ENCODE measurements at regions not wholly inside any gene's neighbourhood (a gene's known extent, or its start where the extent isn't known, plus 50 kb on each side); places are given as distances from the start of the nearest gene placed in this dataset.

GRCh38 chrX:39611468-39611867 is 486.3 kb downstream of the BCOR start:
- ATAC-seq = peak; percentile 86
- whole genome bisulfite sequencing (ENCODE audit: insufficient coverage, low coverage, missing lambda C conversion rate) = 0% methylated on average over 8 of the region's 8 CpGs
- POLR2A ChIA-PET = no interaction called here
- no peak for TF ChIP-seq SRSF1 (IDR thresholded peaks at IDR 0.05; ENCODE audit: low read depth, low read length)
- peak; percentile 66 for TF ChIP-seq TAL1 (IDR thresholded peaks at IDR 0.05)
- TF ChIP-seq ATF7 (IDR thresholded peaks at IDR 0.05) = no peak
- peak in 1 of 2 experiments; percentile 45; a peak in 1 of 4 replicates for TF ChIP-seq RCOR1 (IDR thresholded peaks at IDR 0.05; ENCODE audit: borderline replicate concordance in 1 of 2, low read depth in 2 of 2, low read length in 2 of 2)
- 0 out of 4 replicates have a peak, but pooled peaks of 1 of the 2 experiments have one; percentile 14 for TF ChIP-seq KDM1A (IDR thresholded peaks at IDR 0.05)
- peak; percentile 34 for TF ChIP-seq PRDM10 (IDR thresholded peaks at IDR 0.05; ENCODE audit: partially characterized antibody)
- no peak for TF ChIP-seq REST (IDR thresholded peaks at IDR 0.05; ENCODE audit: borderline replicate concordance)
- TF ChIP-seq REST (CRISPR knock-in tag; IDR thresholded peaks at IDR 0.05; ENCODE audit: low read depth) = no peak
- peak; percentile 74 for TF ChIP-seq TCF3 (CRISPR knock-in tag; IDR thresholded peaks at IDR 0.05)
- 0 out of 2 replicates have a peak, but pooled peaks have one; percentile 37 for TF ChIP-seq SMARCA4 (IDR thresholded peaks at IDR 0.05)
- TF ChIP-seq ZNF830 (CRISPR knock-in tag; IDR thresholded peaks at IDR 0.05) = no peak
- TF ChIP-seq ZFP1 (CRISPR knock-in tag; IDR thresholded peaks at IDR 0.05) = no peak
- no peak for TF ChIP-seq PCBP2 (IDR thresholded peaks at IDR 0.05; ENCODE audit: low read depth, low read length, poor library complexity, severe bottlenecking)

More at GRCh38 chrX:39611468-39611867, 486.3 kb downstream of the BCOR start:
- Histone ChIP-seq H3K4me1 (replicated peaks in 1 of 2; ENCODE audit: control insufficient read depth in 2 of 2, insufficient read depth in 2 of 2, low read length in 2 of 2) (peaks cover 6 to 7% of the 10 kb centered on the region in 2 experiments), H3K4me3 (no peak overlapping the region), H3K9me3 (replicated peaks; ENCODE audit: control insufficient read depth, insufficient read depth, low read depth, low read length) (no peaks in the 10 kb centered on the region), H3K9ac (ENCODE audit: insufficient read depth in 1 of 2, low read depth in 2 of 2, low read length in 2 of 2) (no peak overlapping the region), H3K27ac (ENCODE audit: extremely low read depth, low read depth, low read length) (no peak overlapping the region), H4K20me1 (replicated peaks; ENCODE audit: control insufficient read depth, insufficient read depth, low read length) (no peaks in the 10 kb centered on the region), H3K36me3 (ENCODE audit: control insufficient read depth, insufficient read depth, low read length) (no peaks in the 10 kb centered on the region), H3K9me1 (ENCODE audit: control insufficient read depth, insufficient read depth, low read length) (no peaks in the 10 kb centered on the region), H3K27me3 (ENCODE audit: control insufficient read depth in 2 of 2, insufficient read depth in 2 of 2, low read length in 2 of 2) (no peaks in the 10 kb centered on the region), H3K4me2 (ENCODE audit: insufficient read depth, low read length) (peak overlapping the region; percentile 46), H2AFZ (ENCODE audit: low read depth, low read length) (no peak overlapping the region), H3K79me2 (ENCODE audit: control insufficient read depth, insufficient read depth, low read length) (no peaks in the 10 kb centered on the region)
- FAIRE-seq = no peak
- in situ Hi-C loops (cut with MboI) (no loop called here), intact Hi-C loops (cut with micrococcal nuclease) (no loop called here)
- peak in 2 of 4 experiments; percentile 53 to 56 for DNase-seq (ENCODE audit: extremely low read depth in 1 of 4, low spot score in 3 of 4)
- CTCF ChIA-PET (ENCODE audit: low intra/inter-chr PET ratio) = no interaction called here
- BruUV-seq (replicated peaks) = no TSS peak
